Ascending aorta (tissue), 2 donors: ENCODE measurements at regions not wholly inside any gene's neighbourhood (a gene's known extent, or its start where the extent isn't known, plus 50 kb on each side); places are given as distances from the start of the nearest gene placed in this dataset.
"Not testable (repeated sequence)": the region's sequence is repeated elsewhere in the genome, so short reads cannot be mapped to it uniquely, and the experiment has no call there.

Experiments
- DNase-seq, 2 donors: peaks; one replicate each; pipeline ENCODE4 v3.0.0-alpha.2; 2019; ENCODE audit warnings: low spot score in 2 of 2
- H3K27ac ChIP-seq, 2 donors: fragments of 200-600 bp; sonication (generic); one replicate each; pipeline ENCODE4 v1.5.1; 2016 to 2017; ENCODE audit warnings: mild to moderate bottlenecking in 1 of 2
- H3K27me3 ChIP-seq: fragments of 200-600 bp; sonication (generic); one replicate; pipeline ENCODE4 v1.5.1; 2017
- H3K36me3 ChIP-seq, 2 donors: fragments of 200-600 bp; sonication (generic); one replicate each; pipeline ENCODE4 v1.5.1; 2016
- H3K4me1 ChIP-seq, 2 donors: fragments of 200-600 bp; sonication (generic); one replicate each; pipeline ENCODE4 v1.5.1; 2016 to 2017; ENCODE audit warnings: mild to moderate bottlenecking in 1 of 2
- H3K4me3 ChIP-seq, 2 donors: fragments of 200-600 bp; sonication (generic); one replicate each; pipeline ENCODE4 v1.5.1; 2016 to 2017; ENCODE audit warnings: mild to moderate bottlenecking in 1 of 2
- H3K9me3 ChIP-seq, 2 donors: fragments of 200-600 bp; sonication (generic); one replicate each; pipeline ENCODE4 v1.5.1; 2016
- intact Hi-C: fragments of 100-400 bp; cut with DNase I; formaldehyde crosslinking; loops from one replicate; pipeline ENCODE4 v1.15.1; 2023
- TF ChIP-seq, protein P1 (sequence below), 3 experiments: fragments of 200-600 bp in 2 of 3; fragments of 450-650 bp in 1 of 3; sonication (generic) in 2 of 3; IDR thresholded peaks; one replicate each; pipeline ENCODE4 v1.5.1; 2016 to 2019; ENCODE audit warnings: antibody characterized with exemption in 3 of 3, mild to moderate bottlenecking in 1 of 3, moderate library complexity in 1 of 3

DNA sequence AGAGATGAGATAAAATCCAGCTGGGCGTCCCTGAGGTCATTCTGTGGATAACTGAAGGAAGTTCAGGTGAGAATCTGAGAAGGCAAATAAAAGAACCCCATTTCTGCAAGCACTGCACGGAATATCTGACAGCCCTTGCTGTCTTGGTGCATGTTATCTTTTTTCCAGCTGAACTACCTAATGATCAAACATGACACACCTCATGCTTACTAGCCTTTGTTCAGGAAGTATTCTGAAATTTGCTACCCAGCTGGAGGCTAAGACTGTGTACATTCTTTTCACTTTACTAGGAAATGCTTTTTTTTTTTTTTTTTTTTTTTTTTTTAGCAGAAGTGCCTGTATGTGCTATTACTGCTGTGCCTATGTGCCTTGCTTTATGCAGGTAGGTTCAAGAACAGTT lies 718.1 kb downstream of the SMARCA1 start:
- no peaks in the 10 kb centered on the region for H3K4me1 ChIP-seq
- H3K27me3 ChIP-seq, result no peaks in the 10 kb centered on the region
- DNase-seq, result no peak
- intact Hi-C loops, result no loop called here
- TF ChIP-seq, protein P1, sequence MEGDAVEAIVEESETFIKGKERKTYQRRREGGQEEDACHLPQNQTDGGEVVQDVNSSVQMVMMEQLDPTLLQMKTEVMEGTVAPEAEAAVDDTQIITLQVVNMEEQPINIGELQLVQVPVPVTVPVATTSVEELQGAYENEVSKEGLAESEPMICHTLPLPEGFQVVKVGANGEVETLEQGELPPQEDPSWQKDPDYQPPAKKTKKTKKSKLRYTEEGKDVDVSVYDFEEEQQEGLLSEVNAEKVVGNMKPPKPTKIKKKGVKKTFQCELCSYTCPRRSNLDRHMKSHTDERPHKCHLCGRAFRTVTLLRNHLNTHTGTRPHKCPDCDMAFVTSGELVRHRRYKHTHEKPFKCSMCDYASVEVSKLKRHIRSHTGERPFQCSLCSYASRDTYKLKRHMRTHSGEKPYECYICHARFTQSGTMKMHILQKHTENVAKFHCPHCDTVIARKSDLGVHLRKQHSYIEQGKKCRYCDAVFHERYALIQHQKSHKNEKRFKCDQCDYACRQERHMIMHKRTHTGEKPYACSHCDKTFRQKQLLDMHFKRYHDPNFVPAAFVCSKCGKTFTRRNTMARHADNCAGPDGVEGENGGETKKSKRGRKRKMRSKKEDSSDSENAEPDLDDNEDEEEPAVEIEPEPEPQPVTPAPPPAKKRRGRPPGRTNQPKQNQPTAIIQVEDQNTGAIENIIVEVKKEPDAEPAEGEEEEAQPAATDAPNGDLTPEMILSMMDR (IDR thresholded peaks at IDR 0.05), result no peak
- H3K4me3 ChIP-seq, result no peak overlapping the region
- no peaks in the 10 kb centered on the region for H3K36me3 ChIP-seq
- no peak overlapping the region for H3K27ac ChIP-seq
- H3K9me3 ChIP-seq, result no peaks in the 10 kb centered on the region

DNA sequence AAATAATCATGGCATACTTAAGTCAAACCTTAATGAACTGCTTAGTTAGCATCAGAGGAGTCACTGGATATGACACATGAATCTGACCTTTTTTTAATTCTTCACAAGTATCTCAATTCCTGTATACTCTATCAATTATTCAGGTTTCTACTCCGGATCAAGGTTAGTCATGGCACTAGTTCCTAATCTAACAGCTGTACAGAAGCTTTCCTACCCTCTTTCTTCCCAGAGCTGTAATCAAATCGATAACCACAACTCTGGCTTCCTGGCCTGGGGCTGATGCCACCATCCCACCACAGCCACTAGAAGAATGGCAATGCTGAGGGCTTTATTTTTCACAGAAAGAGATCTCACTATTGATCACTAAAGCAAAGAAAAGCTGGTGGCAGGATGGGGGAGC lies 718.5 kb downstream of the SMARCA1 start:
- DNase-seq, result no peak
- intact Hi-C loops, result no loop called here
- Histone ChIP-seq H3K4me3 (no peak overlapping the region), H3K9me3 (no peaks in the 10 kb centered on the region), H3K27ac (no peak overlapping the region), H3K36me3 (no peaks in the 10 kb centered on the region), H3K27me3 (no peaks in the 10 kb centered on the region), H3K4me1 (no peaks in the 10 kb centered on the region)
- TF ChIP-seq, protein P1 (IDR thresholded peaks at IDR 0.05), result no peak

DNA sequence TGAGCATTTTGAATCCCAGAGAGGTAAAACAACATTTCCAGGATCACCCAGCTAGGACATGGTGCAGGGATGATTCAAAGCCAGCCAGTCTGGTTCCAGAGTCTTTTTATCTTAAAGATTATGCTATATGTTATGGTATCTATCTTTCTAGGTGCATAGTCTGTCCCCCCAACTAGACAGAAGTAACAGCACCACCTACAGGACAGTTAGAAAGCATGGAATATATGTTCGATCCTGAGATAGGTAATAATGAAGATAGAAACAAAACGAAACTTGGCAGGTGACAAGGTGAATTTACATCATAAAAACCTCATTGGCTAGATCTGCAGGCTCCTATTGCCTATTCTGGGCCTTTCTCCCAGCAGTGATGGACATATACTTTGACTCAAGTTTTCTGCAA lies 723.2 kb downstream of the SMARCA1 start:
- TF ChIP-seq, protein P1 (IDR thresholded peaks at IDR 0.05), result no peak
- no peaks in the 10 kb centered on the region for H3K4me1 ChIP-seq
- DNase-seq, result no peak
- intact Hi-C loops, result no loop called here
- H3K4me3 ChIP-seq, result no peak overlapping the region
- no peak overlapping the region for H3K27ac ChIP-seq
- no peaks in the 10 kb centered on the region for H3K27me3 ChIP-seq
- H3K9me3 ChIP-seq, result peaks cover 0 to 3% of the 10 kb centered on the region in 2 donors
- no peaks in the 10 kb centered on the region for H3K36me3 ChIP-seq

DNA sequence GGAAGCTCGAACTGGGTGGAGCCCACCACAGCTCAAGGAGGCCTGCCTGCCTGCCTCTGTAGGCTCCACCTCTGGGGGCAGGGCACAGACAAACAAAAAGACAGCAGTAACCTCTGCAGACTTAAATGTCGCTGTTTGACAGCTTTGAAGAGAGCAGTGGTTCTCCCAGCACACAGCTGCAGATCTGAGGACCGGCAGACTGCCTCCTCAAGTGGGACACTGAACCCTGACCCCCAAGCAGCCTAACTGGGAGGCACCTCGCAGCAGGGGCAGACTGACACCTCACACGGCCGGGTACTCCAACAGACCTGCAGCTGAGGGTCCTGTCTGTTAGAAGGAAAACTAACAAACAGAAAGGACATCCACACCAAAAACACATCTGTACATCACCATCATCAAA lies 730.9 kb upstream of the ACTRT1 start:
- H3K4me1 ChIP-seq, H3K4me3 ChIP-seq, H3K36me3 ChIP-seq, H3K27ac ChIP-seq, DNase-seq, H3K9me3 ChIP-seq, intact Hi-C loops, H3K27me3 ChIP-seq: not testable (repeated sequence)

DNA sequence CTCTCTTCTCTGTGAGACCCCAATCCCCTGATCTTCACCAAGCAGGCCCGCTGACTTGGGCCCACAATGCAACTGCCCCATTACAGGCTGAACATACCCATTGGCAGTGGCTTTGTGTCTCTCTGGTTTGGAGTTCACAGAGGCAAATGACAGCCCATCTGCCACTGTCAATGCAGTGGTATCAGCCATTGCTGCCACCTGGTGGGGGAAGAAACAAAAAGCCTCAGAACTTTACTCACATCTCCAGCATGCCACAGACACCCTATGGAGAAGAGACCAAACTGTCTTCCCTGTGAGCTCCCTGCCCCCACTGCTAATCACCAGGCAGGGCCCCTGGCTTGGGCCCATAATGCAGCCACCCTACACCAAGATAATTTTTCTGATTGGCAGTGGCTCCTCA lies 729.3 kb upstream of the ACTRT1 start:
- TF ChIP-seq, protein P1 (IDR thresholded peaks at IDR 0.05), result no peak
- H3K4me1 ChIP-seq, result no peaks in the 10 kb centered on the region
- no peak overlapping the region for H3K27ac ChIP-seq
- H3K9me3 ChIP-seq, result peaks cover 0 to 5% of the 10 kb centered on the region in 2 donors
- no peaks in the 10 kb centered on the region for H3K27me3 ChIP-seq
- DNase-seq, result no peak
- no peaks in the 10 kb centered on the region for H3K36me3 ChIP-seq
- H3K4me3 ChIP-seq, result no peak overlapping the region
- intact Hi-C loops, result no loop called here

DNA sequence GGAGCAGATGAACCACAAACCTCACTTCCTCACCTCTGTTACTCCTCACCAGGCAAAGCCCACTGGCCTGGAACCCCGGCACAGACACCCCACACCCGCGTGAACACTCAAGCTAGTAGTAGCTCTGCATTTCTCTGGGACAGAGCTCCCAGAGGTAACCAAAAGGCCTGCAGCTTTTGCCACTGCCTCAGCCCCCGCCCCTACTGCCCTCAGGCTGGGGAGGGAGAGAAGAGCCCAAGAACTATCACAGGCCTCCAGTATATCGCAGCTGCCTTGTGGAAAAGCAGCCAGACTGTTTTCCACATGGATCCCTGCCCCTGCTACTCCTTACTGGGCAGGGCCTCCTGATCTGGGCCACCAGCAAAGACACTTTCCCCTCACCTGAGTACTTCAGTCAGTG lies 728.7 kb upstream of the ACTRT1 start:
- intact Hi-C loops, result no loop called here
- no peak overlapping the region for H3K4me3 ChIP-seq
- no peaks in the 10 kb centered on the region for H3K4me1 ChIP-seq
- H3K36me3 ChIP-seq, result no peaks in the 10 kb centered on the region
- TF ChIP-seq, protein P1 (IDR thresholded peaks at IDR 0.05), result no peak
- H3K27me3 ChIP-seq, result no peaks in the 10 kb centered on the region
- no peak for DNase-seq
- no peak overlapping the region for H3K27ac ChIP-seq
- peaks cover 0 to 5% of the 10 kb centered on the region in 2 donors for H3K9me3 ChIP-seq
